Mucosa of descending colon (tissue), 3 donors: ENCODE measurements at regions not wholly inside any gene's neighbourhood (a gene's known extent, or its start where the extent isn't known, plus 50 kb on each side); places are given as distances from the start of the nearest gene placed in this dataset.

Experiments used
- ATAC-seq: fragments of 200-7000 bp; cut with Tn5 transposase; one replicate; pipeline ENCODE4 v1.9.1; 2020; ENCODE audit warnings: mild to moderate bottlenecking, moderate library complexity
- DNase-seq, 3 donors: peaks; one replicate each; pipeline ENCODE4 v3.0.0-alpha.2; 2020
- H3K36me3 ChIP-seq: fragments of 200-600 bp; one replicate; pipeline ENCODE4 v1.8.0; 2021; ENCODE audit warnings: low read depth, mild to moderate bottlenecking
- H3K4me1 ChIP-seq: fragments of 200-600 bp; one replicate; pipeline ENCODE4 v1.8.0; 2021; ENCODE audit warnings: low read depth, mild to moderate bottlenecking
- H3K4me3 ChIP-seq: fragments of 200-600 bp; one replicate; pipeline ENCODE4 v1.8.0; 2021; ENCODE audit warnings: mild to moderate bottlenecking
- H3K9me3 ChIP-seq: fragments of 200-600 bp; one replicate; pipeline ENCODE4 v1.8.0; 2021; ENCODE audit warnings: mild to moderate bottlenecking
- CTCF ChIP-seq: fragments of 200-600 bp; IDR thresholded peaks from one replicate; pipeline ENCODE4 v1.8.0; 2022; ENCODE audit warnings: antibody characterized with exemption, mild to moderate bottlenecking
- intact Hi-C, 2 donors: fragments of 100-400 bp; cut with DNase I in 1 of 2; cut with micrococcal nuclease in 1 of 2; formaldehyde crosslinking; loops; one replicate each; pipeline versions ENCODE4 v1.11.0 to v1.11.1; 2022; cut with DNase I, micrococcal nuclease
- donor health status: DM: no; HTN: no; CAD: no; lungs with moderate emphysema.
- donor health status: DM: no; HTN: no; CAD: no.
- donor health status: DM: no; HTN: yes; CAD: no.

GRCh38 chr4:13250263-13250662, 233.9 kb downstream of the RAB28 start:
- Histone ChIP-seq H3K4me3 (no peak overlapping the region), H3K36me3 (no peaks in the 10 kb centered on the region), H3K4me1 (no peaks in the 10 kb centered on the region), H3K9me3 (peaks cover 21% of the 10 kb centered on the region)
- DNase-seq (no peak), ATAC-seq (no peak)
- intact Hi-C loops, result no loop called here
- no peak for TF ChIP-seq CTCF

GRCh38 chr4:13248621-13249298, 235.4 kb downstream of the RAB28 start:
- intact Hi-C loops, result no loop called here
- no peak for TF ChIP-seq CTCF
- ATAC-seq (no peak), DNase-seq (no peak)
- Histone ChIP-seq H3K36me3 (no peaks in the 10 kb centered on the region), H3K4me1 (no peaks in the 10 kb centered on the region), H3K4me3 (no peak overlapping the region), H3K9me3 (peaks cover 21% of the 10 kb centered on the region)

- TF ChIP-seq CTCF, result no peak
- no peak for DNase-seq
- no peak for ATAC-seq
- Histone ChIP-seq H3K36me3 (no peaks in the 10 kb centered on the region), H3K4me3 (no peak overlapping the region), H3K4me1 (no peaks in the 10 kb centered on the region), H3K9me3 (peaks cover 21% of the 10 kb centered on the region)
- intact Hi-C loops, result no loop called here
Observed at GRCh38 chr4:13246107-13246506, 238.0 kb downstream of the RAB28 start.

- no peak overlapping the region for H3K4me3 ChIP-seq
- H3K4me1 ChIP-seq, result no peaks in the 10 kb centered on the region
- H3K36me3 ChIP-seq, result no peaks in the 10 kb centered on the region
- peaks cover 21% of the 10 kb centered on the region for H3K9me3 ChIP-seq
- intact Hi-C loops, result no loop called here
- no peak for DNase-seq
- TF ChIP-seq CTCF, result no peak
- no peak for ATAC-seq
Observed at GRCh38 chr4:13244444-13244843, 239.7 kb downstream of the RAB28 start.

GRCh38 chr4:13243152-13243551, 241.0 kb downstream of the RAB28 start:
- no peaks in the 10 kb centered on the region for H3K4me1 ChIP-seq
- no peaks in the 10 kb centered on the region for H3K36me3 ChIP-seq
- intact Hi-C loops, result no loop called here
- H3K4me3 ChIP-seq, result no peak overlapping the region
- peaks cover 14% of the 10 kb centered on the region for H3K9me3 ChIP-seq
- DNase-seq (no peak), ATAC-seq (no peak)
- no peak for TF ChIP-seq CTCF

GRCh38 chr4:13240066-13240465, 244.1 kb downstream of the RAB28 start:
- no peaks in the 10 kb centered on the region for H3K4me1 ChIP-seq
- TF ChIP-seq CTCF, result no peak
- DNase-seq (no peak), ATAC-seq (no peak)
- H3K9me3 ChIP-seq, result no peaks in the 10 kb centered on the region
- H3K36me3 ChIP-seq, result no peaks in the 10 kb centered on the region
- no peak overlapping the region for H3K4me3 ChIP-seq
- intact Hi-C loops, result no loop called here
